ENCODE measurements at regions not wholly inside any gene's neighbourhood (a gene's known extent, or its start where the extent isn't known, plus 50 kb on each side); places are given as distances from the start of the nearest gene placed in this dataset.

DNA sequence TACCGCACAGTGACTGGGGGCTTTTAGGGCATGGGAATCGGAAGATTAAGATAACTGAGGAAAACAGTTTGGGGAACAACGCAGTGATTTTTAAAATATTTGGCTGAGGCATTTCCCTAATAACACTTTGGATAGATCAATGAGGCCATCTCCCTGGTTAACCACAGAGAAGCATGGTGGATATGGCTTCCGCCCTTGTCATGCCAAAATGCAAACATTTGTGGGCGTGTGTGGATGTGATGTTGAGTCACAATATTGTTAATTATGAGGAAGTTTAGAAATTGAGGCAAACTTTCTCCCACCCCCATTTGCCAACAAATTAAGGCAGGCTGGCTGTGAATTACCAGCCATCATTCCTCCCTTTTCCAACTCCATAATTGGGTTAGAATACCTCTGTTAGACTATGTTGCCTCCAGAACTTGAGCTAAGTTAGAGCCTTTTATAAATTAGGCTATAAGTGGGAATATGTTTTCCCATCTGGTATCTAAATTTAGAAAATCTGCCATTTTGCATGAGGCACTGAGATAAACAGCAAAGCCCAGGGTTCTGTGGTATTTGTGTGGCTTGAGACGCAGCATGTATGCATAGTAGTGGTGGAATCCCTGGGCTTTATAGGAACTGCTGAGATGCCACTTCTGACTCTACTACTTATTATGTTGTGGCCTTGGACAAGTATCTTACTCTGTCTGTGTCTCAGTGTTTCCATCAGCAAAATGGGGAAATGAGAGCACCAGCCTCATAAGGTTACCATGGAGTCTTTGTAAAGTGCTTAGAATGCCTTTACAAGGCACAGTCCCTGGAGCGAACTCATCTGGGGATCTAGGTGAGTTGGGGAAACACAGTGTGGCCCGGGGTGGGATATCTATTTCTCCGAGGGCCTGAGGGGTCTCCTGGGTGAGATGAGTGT, 154.6 kb downstream of the C1orf94 start:
- no peak for DNase-seq

DNA sequence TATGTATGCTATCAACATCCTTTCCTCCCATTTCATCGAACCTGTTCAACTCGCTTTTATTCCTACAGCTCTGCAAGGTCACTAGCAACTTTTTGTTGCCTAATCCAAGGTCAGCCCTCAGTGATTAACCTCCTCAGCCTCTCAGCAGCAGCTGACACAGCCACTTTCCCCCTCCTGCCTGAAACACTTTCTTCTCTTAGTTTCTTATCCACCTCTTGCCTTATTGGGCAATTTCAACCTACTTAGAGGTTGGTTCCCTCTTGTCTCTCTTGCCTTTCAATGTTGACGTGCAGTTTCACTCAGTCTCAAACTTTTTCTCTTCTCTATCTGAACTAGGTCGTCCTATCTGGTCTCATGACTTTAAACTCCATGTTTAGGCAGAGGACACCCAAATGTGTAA, 156.3 kb downstream of the C1orf94 start:
- no peak for DNase-seq

DNA sequence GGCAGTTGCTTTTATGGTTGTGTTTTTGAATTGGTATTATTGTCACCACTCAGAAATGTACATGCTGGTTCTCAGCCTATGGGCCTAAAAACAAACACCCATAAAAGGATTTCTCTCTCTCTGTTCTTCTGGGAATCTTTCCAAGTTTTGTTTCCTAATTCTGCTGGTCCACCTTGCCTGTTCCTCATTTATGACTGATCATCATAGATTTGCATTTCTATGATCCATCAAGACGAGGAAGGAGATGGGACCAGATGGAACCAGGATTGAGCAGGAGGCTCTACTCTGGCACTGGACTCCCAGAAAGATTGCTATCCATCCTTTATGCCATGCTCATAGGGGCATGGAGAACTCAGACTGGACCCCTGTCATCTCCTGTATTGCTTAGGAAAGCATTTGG, 162.2 kb downstream of the C1orf94 start:
- DNase-seq = no peak

DNA sequence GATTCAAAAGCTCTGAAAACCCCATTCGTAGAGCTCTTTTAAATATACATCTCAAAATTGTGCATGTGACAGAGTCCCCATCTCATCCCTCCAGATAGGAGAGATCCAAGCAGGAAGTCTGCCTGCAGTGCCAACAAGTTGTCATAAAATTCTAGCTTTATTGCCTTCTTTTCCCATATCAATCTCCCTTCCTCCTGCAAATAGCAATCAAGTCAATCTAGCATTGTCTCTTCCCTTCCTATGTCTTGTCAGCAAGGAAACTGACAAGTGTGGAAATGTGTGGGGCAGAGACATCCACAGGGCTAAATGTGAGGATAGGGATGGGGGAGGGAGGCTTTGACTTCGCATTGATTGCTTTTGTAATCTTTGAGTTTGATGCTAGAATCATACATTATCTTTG, 165.2 kb downstream of the C1orf94 start:
- no peak for DNase-seq

DNA sequence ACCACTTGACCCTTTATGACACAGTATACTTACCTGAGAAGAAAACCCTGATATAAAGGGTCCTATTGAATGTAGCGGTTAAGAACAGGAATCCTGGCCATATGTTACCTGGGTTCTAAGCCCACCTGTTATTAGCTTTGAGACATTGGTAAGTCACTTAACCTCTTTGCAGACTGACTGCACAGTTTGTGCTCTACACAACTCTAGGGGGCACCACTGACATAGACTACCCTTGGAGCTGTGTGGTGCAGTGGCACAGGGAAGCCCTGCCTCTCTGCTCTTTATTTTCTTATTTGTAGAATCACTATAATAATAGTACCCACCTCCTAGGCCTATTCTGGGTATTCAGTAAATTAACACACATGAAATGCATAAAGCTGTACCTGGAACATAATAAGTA, 165.6 kb downstream of the C1orf94 start:
- no peak for DNase-seq

DNA sequence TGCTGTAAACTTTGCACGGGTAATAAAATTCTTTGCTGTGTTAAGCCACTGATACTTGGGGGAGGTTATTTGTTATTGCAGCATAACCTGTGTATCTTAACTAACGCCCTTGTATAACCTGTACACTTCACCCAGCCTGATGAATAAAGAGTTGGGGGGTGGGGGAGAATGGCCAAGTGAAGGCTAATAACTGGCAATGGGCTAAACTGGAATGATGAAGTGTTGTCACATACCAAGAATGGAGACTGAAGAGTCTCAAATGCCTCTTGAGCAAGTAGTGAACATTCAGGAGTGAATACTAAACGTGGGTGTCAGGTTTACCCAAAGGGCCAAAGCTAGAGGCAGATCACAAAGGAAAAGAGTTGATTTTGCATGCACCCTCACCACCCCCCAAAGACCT, 169.4 kb downstream of the C1orf94 start:
- no peak for DNase-seq

DNA sequence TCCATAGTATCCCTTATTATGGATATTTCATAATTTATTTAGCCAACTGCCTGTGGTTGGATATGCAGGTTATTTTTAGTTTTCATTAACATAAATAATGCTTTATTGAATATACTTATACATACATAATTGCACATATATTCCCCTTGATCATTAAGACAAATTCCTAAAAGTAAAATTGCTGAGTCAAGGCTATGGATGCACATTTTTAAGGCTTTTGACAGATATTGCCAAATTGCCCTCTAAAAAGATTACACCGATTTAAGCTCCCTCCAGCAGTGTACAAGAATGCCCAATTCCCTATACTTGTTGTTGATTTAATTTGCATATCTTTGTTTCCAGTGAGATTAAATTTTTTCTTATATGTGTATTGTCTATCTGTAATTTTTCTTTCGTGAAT, 176.7 kb downstream of the C1orf94 start:
- DNase-seq = no peak

DNA sequence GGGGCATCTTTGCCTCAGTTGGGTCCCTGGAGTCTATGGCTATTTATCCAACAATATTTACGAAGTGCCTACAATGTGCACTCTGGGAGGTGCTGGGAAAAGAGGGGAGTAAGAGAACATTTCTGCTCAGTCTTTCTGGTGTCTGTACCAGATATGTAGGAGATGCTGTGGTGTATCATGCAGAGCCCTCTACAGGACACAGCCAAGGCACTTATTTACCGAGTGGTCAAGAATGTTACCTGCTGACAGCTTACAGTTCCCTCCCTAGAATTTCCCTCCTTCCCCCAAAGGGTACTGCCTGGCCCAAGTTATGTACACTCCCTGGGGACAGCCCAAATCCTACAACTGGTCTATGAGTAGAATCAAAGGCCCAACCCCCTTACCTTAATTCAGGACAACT, 177.7 kb downstream of the C1orf94 start:
- no peak for DNase-seq

DNA sequence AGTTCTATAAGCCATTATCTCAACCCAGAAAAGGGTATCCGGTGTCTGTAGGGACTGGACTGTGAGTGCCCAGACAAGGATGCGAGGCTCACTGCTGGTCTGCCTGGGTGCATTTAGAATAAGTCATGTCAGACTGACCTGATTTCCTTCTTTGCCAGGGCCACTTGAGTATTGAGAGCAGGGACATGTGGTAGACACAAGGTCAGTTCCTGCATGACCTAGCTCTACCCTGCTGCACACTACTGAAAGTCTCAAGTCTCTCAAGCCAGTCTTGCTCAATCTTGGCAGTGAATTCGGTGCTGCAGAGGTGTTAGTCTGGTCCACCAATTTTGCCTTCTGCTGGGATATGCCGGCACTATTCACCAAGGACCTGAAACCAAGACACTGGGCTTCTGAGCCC, 180.1 kb downstream of the C1orf94 start:
- no peak for DNase-seq

DNA sequence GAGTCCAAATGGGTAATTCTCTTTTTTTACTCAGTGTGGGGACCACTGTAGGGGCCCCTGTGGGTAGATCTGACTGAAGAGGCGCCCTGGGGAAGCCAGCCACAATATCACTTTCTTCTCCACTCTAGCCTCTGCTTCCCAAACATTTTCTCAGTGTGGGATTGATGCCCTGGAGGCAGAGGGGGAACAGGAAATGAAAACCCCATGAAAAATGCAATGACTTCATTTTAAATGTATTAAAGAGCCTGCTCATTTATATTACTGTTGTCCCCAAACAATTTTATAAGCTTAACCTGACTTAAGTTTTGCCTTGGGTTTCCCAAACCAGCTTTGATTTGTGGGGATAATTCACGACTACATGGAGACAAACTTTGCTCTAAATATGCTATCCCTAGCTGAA, 181.9 kb downstream of the C1orf94 start:
- no peak for DNase-seq

DNA sequence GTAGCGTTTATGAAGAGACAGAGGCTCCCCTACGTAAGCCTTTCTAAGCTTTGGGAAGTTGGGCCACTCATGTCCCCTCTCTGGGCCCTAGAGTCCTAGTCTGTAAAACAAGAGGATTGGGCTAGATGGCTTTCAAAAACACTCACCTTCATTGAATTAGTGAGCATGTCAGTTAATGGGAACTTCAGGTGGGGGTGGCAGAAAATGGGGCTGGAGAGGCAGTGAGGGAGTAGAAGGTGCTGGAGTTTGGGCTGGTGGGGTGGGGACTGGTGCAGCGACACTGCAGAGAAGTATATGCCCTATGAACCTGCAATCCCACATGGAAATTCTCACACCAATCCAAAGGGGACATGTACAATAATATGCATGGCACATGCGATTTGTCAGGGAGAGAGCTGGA, 182.7 kb downstream of the C1orf94 start:
- DNase-seq = no peak

DNA sequence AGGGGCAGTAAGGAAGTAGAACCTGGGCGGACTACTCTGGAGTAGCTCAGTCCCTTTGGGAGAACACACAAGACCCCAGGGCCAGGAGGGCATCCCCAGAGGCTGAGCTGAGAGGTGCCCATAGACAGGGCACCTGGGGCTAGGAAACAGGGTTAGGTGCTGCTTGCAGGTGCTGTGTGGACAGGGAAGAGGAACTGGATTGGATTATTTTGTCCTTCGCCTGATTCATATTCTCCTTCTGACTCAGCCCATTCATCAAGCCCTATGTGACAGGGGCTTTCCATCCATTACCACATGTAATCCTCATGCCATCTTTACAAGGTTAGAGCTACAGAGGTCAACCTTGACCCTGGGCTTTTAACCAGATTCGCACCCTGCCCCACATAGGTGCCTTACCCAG, 183.9 kb downstream of the C1orf94 start:
- no peak for DNase-seq

DNA sequence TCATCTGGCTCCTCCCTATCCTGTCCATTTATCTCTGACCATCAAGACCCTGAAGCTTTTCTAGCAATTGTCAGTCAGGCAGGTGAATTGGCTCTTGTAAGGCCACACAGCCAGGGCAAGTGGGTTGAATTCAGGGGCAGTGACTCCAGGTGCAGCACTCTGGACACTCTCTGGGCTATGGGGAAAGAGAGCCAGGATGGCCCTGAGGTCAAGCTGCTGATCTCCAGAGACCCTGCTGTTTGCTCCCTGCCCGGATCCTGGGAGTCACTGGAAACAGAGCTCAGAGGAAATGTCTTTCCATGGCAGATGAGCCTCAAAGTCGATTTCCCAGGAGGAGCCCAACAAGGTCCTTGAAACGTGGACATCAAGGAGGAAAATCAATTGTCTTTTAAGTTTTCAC, 184.4 kb downstream of the C1orf94 start:
- DNase-seq = no peak

DNA sequence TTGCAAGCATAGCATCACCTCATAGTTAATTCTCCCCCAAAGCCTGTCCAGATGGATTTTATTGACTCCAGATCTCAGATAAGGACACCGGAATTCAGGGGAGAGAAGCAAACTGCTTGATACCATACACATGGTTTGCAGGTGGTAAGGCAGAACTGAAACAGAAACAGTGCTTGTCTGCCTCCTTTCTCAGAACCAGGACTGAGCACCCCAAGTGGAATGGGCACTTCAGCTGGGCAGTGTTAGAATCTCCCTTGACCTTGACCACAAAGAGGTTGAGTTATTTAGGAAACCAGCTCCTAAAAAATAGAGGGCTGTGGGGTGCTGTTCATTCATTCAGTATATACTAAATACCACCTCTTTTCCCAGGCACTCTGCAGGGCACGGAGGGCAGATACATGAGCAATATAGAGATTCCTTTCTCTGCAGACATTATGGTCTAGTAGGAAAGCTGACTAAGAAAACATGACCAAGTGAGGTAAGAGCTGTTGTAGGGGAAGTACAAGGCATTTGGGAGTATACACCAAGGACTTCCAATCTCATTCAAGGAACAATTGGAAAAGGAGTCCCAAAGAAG, 185.2 kb downstream of the C1orf94 start:
- DNase-seq = no peak

DNA sequence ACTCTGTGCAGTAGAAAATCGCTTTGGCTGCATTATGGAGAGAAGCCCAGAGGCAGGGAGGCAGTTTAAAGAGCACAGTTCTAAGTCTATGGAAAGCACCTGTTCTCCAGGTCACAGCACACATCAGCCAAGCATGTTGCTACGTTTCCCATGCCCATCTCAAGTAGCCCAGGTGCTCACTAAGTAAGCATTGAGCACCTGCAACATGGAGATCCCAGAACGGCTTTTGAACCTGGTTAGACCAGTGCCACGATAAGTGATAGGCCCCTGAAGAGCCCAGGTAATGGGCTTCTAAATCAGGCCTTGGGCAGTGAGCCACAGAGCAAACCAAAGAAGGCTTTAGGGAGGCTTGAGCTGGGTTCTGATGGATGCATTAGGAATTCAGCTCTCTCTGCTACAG, 186.2 kb downstream of the C1orf94 start:
- no peak for DNase-seq

DNA sequence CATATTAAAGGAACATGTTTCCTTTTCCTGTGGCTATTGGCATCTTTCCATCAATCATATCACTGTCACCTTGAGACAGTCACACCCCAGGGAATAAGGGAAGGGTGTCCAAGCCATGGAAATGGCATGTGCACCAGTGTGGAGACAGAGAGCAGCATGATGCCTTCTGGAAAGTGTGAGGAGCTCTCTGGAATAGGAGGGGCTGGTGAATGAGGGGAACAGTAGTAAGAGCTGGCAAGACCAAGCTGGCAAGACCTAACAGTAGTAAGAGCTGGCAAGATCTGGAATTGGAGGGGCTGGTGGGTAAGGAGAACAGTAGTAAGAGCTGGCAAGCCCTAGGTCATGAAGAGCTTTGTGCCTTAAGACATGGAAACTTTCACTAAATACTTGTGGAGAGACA, 186.7 kb downstream of the C1orf94 start:
- no peak for DNase-seq

DNA sequence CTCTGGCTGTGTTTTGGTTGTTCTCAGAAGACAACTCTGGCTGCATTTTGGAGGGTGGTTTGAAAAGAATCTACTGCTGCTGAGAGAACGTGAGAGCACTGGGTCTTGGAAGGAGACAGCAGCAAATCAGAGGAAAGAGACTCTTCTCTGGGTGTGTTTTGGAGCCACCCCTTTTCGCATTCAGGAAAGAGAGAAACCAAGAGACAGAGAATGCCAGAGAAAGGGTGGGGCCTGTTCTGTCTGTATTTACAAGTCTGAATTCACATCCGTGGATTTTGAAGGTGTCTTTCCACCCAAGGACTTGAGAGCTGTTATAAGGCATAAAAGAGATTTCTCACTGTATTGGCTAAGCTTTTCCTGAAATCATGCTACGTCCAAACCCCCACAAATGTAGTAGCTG, 187.2 kb downstream of the C1orf94 start:
- DNase-seq = no peak

DNA sequence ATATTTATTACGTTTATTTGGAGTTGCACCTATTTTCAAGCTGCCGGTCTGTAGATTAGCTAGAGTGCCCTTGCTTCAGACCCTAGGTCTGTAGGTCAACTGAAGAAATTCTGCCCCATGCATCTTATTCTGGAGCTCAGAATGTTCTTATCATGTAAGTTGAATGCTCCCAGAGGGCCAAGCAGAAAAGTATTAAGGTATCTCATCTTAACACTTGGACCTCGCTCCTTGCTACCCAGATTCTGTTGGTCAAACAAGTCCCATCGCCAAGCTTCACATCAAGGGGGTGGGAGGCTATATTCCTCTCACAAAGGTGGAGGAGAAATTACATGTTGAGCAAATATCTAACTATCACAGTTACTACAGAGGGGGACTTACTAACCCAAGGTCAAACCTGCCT, 187.7 kb downstream of the C1orf94 start:
- DNase-seq = no peak

DNA sequence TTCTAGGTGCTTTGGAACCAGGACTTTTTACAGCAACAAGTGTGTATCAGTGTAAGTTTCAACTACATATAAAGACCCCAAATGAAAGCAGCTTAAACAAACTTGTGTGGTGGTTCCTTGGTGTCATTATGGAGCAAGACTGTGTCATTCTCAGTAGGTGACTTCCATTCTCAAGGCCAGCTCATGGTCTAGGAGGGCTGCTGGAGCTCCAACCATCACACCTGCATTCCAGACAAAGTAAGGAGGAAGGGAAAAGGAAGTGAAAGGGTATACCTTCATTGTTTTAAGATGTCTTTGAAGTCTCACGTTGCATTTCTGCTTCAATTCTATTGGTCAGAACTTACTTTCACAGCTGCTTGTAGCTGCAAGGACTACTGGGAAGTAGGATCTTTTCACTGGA, 188.6 kb downstream of the C1orf94 start:
- DNase-seq = no peak

DNA sequence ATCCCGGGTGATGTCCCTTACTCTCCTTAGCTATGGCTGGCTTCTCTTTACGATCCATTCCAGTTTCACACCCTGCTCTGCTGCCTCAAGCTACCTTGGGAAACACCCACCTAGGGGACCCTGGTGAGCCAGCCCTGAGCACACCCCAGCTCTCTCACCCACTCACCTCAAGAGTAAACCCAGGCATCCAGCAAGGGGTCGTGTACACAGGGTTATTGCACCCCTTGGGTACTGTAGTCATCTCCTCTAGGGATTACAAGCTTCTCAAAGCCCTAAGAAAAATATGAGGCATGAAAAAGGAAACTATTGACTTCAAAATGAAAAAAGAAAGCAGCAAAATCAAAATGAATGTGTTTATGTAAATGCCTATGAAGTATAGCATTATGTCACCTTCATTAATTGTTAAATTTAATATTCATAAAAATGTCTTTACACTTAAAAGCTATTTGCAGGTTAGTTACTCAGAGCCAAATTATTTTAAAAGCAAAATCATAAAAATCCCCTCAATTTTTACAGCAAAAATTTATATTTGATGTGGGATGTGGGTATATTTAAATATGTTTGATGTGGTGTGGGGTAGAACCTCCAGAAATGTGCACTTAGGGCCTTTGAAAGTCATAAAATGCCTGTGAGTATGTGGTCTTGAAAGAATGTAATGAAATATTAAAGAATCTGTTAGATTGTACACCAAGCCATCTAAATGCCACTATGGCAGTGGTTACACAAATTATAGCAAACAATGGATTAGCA, 190.3 kb downstream of the C1orf94 start:
- no peak for DNase-seq

DNA sequence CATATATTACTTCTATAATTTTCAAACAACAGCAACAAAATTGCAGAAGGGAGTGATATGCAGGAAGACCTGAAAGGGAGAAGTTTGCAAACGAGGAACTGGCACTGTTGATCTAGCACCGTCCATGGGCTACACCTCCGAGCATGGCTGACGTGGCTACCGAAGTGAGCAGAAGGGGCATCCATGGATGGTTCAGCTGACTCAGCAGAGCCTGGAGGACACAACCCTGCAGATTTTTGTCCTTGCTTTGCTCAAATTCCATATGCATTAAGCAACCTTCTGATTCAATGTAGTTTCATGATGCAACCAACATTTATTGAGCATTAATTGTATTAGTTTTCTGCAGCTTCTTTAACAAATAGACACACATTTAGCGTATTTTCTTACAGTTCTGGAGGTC, 191.2 kb downstream of the C1orf94 start:
- no peak for DNase-seq

DNA sequence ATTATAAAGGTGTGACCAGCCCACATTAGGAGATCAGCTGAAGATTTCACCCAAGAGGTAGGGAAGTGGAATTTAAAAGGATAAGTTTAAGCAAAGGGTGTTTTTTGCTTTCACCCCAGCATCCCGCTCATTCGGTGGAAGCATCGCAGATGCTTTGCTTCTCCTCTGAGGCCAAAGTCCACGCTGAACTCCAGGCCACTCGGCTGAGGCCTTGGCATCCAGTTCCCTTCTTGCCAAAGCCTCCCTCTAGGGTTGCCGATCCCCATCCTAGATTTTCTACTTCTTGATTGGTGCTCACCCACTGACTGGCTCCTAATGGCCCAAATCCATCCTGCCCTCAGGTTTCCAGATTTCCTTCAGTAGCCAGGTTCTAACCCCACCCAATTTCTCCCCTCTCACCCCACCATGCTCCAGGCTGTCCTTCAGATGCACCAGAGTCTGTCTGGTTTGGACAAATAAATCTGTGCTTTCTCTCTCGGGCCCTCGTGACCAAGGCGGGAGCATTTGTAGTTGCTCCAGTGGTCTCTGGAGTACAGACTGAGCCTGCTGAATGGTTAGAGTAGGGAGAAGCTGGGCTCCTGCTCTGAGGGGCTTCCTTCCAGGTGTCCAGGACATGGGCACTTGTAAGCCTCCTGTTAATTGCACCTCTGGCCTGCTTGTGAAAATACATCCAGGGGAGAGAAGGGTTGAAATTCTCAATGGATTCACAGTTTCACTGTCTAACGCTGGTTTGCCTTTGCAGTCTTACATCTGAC, 193.2 kb downstream of the C1orf94 start:
- no peak for DNase-seq

DNA sequence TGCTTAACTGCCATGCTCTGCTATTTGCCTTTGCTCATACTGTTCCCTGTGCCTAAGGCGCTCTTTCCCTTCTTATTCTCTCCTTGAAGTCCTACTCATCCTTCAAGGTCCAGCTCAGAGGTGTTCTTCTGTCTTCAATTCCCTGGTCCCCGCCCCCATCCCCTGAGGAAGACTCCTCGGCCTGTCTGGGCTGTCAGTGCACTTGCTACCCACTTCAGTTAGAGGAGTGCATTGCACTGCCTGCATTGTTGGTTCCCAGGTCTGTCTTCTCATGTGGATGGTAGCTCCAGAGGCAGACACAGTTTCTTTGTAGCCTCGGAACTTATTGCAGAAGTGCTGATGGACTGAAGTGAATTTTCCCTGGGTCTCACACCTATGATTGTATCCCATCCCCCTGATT, 194.0 kb downstream of the C1orf94 start:
- no peak for DNase-seq

All from femur (tissue), 1 donor.